Mesenchymal stem cell (in vitro differentiated cells and primary cell): ENCODE measurements at regions not wholly inside any gene's neighbourhood (a gene's known extent, or its start where the extent isn't known, plus 50 kb on each side); places are given as distances from the start of the nearest gene placed in this dataset.
A peak's percentile ranks its signal among the peaks of the same experiment; 100 is the strongest.

ENCODE experiments used
- DNase-seq: peaks from one replicate; pipeline ENCODE4 v3.0.0-alpha.2; 2013
- H2AFZ ChIP-seq: one replicate; pipeline ENCODE4 v1.6.1; 2013; ENCODE audit warnings: low read depth, mild to moderate bottlenecking, control low read depth, inconsistent platforms, low read length, moderate library complexity
- H2AK5ac ChIP-seq: 2 replicates; pipeline ENCODE4 v1.6.1; 2013; ENCODE audit warnings: low read length, moderate library complexity, mild to moderate bottlenecking, inconsistent platforms; ENCODE audit not compliant: severe bottlenecking
- H2BK120ac ChIP-seq: one replicate; pipeline ENCODE4 v1.6.1; 2013; ENCODE audit warnings: low read depth, mild to moderate bottlenecking, inconsistent platforms, low read length, moderate library complexity
- H2BK12ac ChIP-seq, 2 experiments: one replicate each; pipeline ENCODE4 v1.6.1; 2013; ENCODE audit warnings: inconsistent platforms in 2 of 2, low read length in 2 of 2, mild to moderate bottlenecking in 2 of 2, moderate library complexity in 2 of 2, control low read depth in 1 of 2
- H2BK15ac ChIP-seq: one replicate; pipeline ENCODE4 v1.6.1; 2013; ENCODE audit warnings: mild to moderate bottlenecking, low read depth, inconsistent platforms; ENCODE audit not compliant: poor library complexity, severe bottlenecking
- H2BK5ac ChIP-seq: 2 replicates; pipeline ENCODE4 v1.6.1; 2013; ENCODE audit warnings: low read depth, mild to moderate bottlenecking, low read length, control low read depth, inconsistent platforms; ENCODE audit not compliant: poor library complexity, severe bottlenecking
- H3K14ac ChIP-seq, 2 experiments: one replicate each; pipeline ENCODE4 v1.6.1; 2013; ENCODE audit warnings: inconsistent platforms in 2 of 2, low read length in 2 of 2, control low read depth in 1 of 2, mild to moderate bottlenecking in 1 of 2, moderate library complexity in 1 of 2
- H3K18ac ChIP-seq, 2 experiments: one replicate each; pipeline ENCODE4 v1.6.1; 2013; ENCODE audit warnings: inconsistent platforms in 2 of 2, low read length in 2 of 2, control low read depth in 1 of 2, low read depth in 1 of 2, mild to moderate bottlenecking in 1 of 2
- H3K23ac ChIP-seq, 2 experiments: one replicate each; pipeline ENCODE4 v1.6.1; 2013; ENCODE audit warnings: inconsistent platforms in 2 of 2, low read length in 2 of 2, mild to moderate bottlenecking in 2 of 2, moderate library complexity in 2 of 2, control low read depth in 1 of 2
- H3K27ac ChIP-seq: 2 replicates; pipeline ENCODE4 v1.5.1; 2013; ENCODE audit warnings: mild to moderate bottlenecking, moderate library complexity, low read length, control low read depth, inconsistent platforms; ENCODE audit not compliant: poor library complexity, severe bottlenecking
- H3K27me3 ChIP-seq, 2 experiments: 2 replicates each; pipeline versions ENCODE4 v1.6.1 to v1.7.0; 2013; ENCODE audit warnings: low read length in 2 of 2, mild to moderate bottlenecking in 2 of 2, moderate library complexity in 2 of 2, control low read depth in 1 of 2, inconsistent platforms in 1 of 2; ENCODE audit not compliant: control insufficient read depth in 1 of 2, insufficient read depth in 1 of 2
- H3K36me3 ChIP-seq, 2 experiments: 2 replicates each; pipeline versions ENCODE4 v1.6.1 to v1.7.0; 2013; ENCODE audit warnings: low read length in 2 of 2, control low read depth in 1 of 2, inconsistent platforms in 1 of 2, low read depth in 1 of 2, mild to moderate bottlenecking in 1 of 2; ENCODE audit not compliant: insufficient read depth in 2 of 2, control insufficient read depth in 1 of 2
- H3K4ac ChIP-seq, 2 experiments: one replicate each; pipeline ENCODE4 v1.6.1; 2013; ENCODE audit warnings: inconsistent platforms in 2 of 2, low read length in 2 of 2, mild to moderate bottlenecking in 2 of 2, moderate library complexity in 2 of 2, control low read depth in 1 of 2, low read depth in 1 of 2
- H3K4me1 ChIP-seq: 2 replicates; pipeline ENCODE4 v1.6.1; 2013; ENCODE audit warnings: low read depth, low read length, control low read depth; ENCODE audit not compliant: control insufficient read depth, insufficient read depth
- H3K4me2 ChIP-seq: 2 replicates; pipeline ENCODE4 v1.6.1; 2013; ENCODE audit warnings: low read length, mild to moderate bottlenecking, inconsistent platforms; ENCODE audit not compliant: poor library complexity, severe bottlenecking
- H3K4me3 ChIP-seq, 2 experiments: 2 replicates each; pipeline versions ENCODE4 v1.5.1 to v1.7.0; 2013; ENCODE audit warnings: low read length in 2 of 2, mild to moderate bottlenecking in 2 of 2, control low read depth in 1 of 2, low read depth in 1 of 2; ENCODE audit not compliant: insufficient read depth in 1 of 2
- H3K79me1 ChIP-seq: replicated peaks from 2 replicates; pipeline ENCODE4 v1.6.1; 2013; ENCODE audit warnings: mild to moderate bottlenecking, control low read depth, low read length, inconsistent platforms; ENCODE audit not compliant: poor library complexity, severe bottlenecking
- H3K9ac ChIP-seq: 2 replicates; pipeline ENCODE4 v1.7.0; 2013; ENCODE audit warnings: mild to moderate bottlenecking, low read length, moderate library complexity
- H3K9me3 ChIP-seq: 2 replicates; pipeline ENCODE4 v1.7.0; 2013; ENCODE audit warnings: mild to moderate bottlenecking, low read length; ENCODE audit not compliant: control insufficient read depth
- H4K8ac ChIP-seq: one replicate; pipeline ENCODE4 v1.6.1; 2013; ENCODE audit warnings: inconsistent platforms, mild to moderate bottlenecking, low read length, moderate library complexity
- H4K91ac ChIP-seq: one replicate; pipeline ENCODE4 v1.6.1; 2013; ENCODE audit warnings: mild to moderate bottlenecking, low read length, inconsistent platforms
- WGBS: methylation state at CpG from one replicate; pipeline ENCODE4 v1.1.7; 2013; ENCODE audit warnings: mixed read lengths; 5-methylcytosine and 5-hydroxymethylcytosine counted together

GRCh38 chr3:80997622-80998021 is 763.8 kb downstream of the GBE1 start:
- H3K9ac ChIP-seq: no peak overlapping the region

GRCh38 chr3:80994767-80995166 is 766.7 kb downstream of the GBE1 start:
- no peak overlapping the region for H3K23ac ChIP-seq
- H3K79me1 ChIP-seq: no peaks in the 10 kb centered on the region
- H2BK15ac ChIP-seq: no peak overlapping the region
- H3K27ac ChIP-seq: no peak overlapping the region
- no peak overlapping the region for H2BK120ac ChIP-seq
- no peaks in the 10 kb centered on the region for H3K4me1 ChIP-seq
- peaks cover 2% of the 10 kb centered on the region for H3K9me3 ChIP-seq
- H2BK5ac ChIP-seq: no peak overlapping the region
- no peaks in the 10 kb centered on the region for H3K27me3 ChIP-seq
- no peak overlapping the region for H3K4me3 ChIP-seq
- no peak overlapping the region for H3K4ac ChIP-seq
- H3K36me3 ChIP-seq: no peaks in the 10 kb centered on the region
- H3K14ac ChIP-seq: no peak overlapping the region
- no peak overlapping the region for H4K8ac ChIP-seq
- no peak overlapping the region for H3K18ac ChIP-seq
- no peak overlapping the region for H2AFZ ChIP-seq
- no peak overlapping the region for H2BK12ac ChIP-seq
- H3K4me2 ChIP-seq: no peak overlapping the region
- 85% methylated on average over 2 of the region's 2 CpGs for WGBS
- no peak overlapping the region for H4K91ac ChIP-seq
- H3K9ac ChIP-seq: no peak overlapping the region
- no peak overlapping the region for H2AK5ac ChIP-seq
- DNase-seq: no peak

More at GRCh38 chr3:80997622-80998021, 763.8 kb downstream of the GBE1 start:
- no peaks in the 10 kb centered on the region for H3K4me1 ChIP-seq
- H2BK12ac ChIP-seq: no peak overlapping the region
- H3K4me2 ChIP-seq: no peak overlapping the region
- H3K14ac ChIP-seq: no peak overlapping the region
- H4K8ac ChIP-seq: no peak overlapping the region
- H3K9me3 ChIP-seq: no peaks in the 10 kb centered on the region
- no peaks in the 10 kb centered on the region for H3K27me3 ChIP-seq
- no peak overlapping the region for H3K4me3 ChIP-seq
- H2BK15ac ChIP-seq: no peak overlapping the region
- no peak for DNase-seq
- H3K18ac ChIP-seq: no peak overlapping the region
- 79% methylated on average over 3 of the region's 3 CpGs for WGBS
- H3K4ac ChIP-seq: no peak overlapping the region
- H3K27ac ChIP-seq: no peak overlapping the region
- H4K91ac ChIP-seq: no peak overlapping the region
- no peak overlapping the region for H2AFZ ChIP-seq
- H2BK120ac ChIP-seq: no peak overlapping the region
- H2BK5ac ChIP-seq: no peak overlapping the region
- no peak overlapping the region for H3K23ac ChIP-seq
- H3K36me3 ChIP-seq: no peaks in the 10 kb centered on the region
- no peak overlapping the region for H2AK5ac ChIP-seq
- no peaks in the 10 kb centered on the region for H3K79me1 ChIP-seq

GRCh38 chr3:80994085-80994665 is 767.3 kb downstream of the GBE1 start:
- no peak overlapping the region for H2BK5ac ChIP-seq
- no peak overlapping the region for H3K23ac ChIP-seq
- no peak for DNase-seq
- no peak overlapping the region for H2BK12ac ChIP-seq
- H2BK120ac ChIP-seq: no peak overlapping the region
- no peak overlapping the region for H2AK5ac ChIP-seq
- H3K9me3 ChIP-seq: peaks cover 2% of the 10 kb centered on the region
- H2BK15ac ChIP-seq: no peak overlapping the region
- no peak overlapping the region for H3K14ac ChIP-seq
- H3K4me3 ChIP-seq: no peak overlapping the region
- peak overlapping the region; percentile 74 for H3K27ac ChIP-seq
- no peaks in the 10 kb centered on the region for H3K36me3 ChIP-seq
- H3K27me3 ChIP-seq: no peaks in the 10 kb centered on the region
- 80% methylated on average over 2 of the region's 3 CpGs for WGBS
- H3K79me1 ChIP-seq: no peaks in the 10 kb centered on the region
- no peak overlapping the region for H3K18ac ChIP-seq
- no peak overlapping the region for H4K8ac ChIP-seq
- no peak overlapping the region for H3K4me2 ChIP-seq
- H3K9ac ChIP-seq: no peak overlapping the region
- no peak overlapping the region for H3K4ac ChIP-seq
- no peaks in the 10 kb centered on the region for H3K4me1 ChIP-seq
- H2AFZ ChIP-seq: no peak overlapping the region
- no peak overlapping the region for H4K91ac ChIP-seq

GRCh38 chr3:80993241-80993945 is 768.1 kb downstream of the GBE1 start:
- no peak overlapping the region for H4K91ac ChIP-seq
- H3K27ac ChIP-seq: peak overlapping the region; percentile 84
- no peak overlapping the region for H4K8ac ChIP-seq
- H2BK15ac ChIP-seq: no peak overlapping the region
- H2BK12ac ChIP-seq: no peak overlapping the region
- no peak overlapping the region for H3K4me3 ChIP-seq
- H3K27me3 ChIP-seq: no peaks in the 10 kb centered on the region
- no peak overlapping the region for H2BK5ac ChIP-seq
- no peak overlapping the region for H2BK120ac ChIP-seq
- H3K23ac ChIP-seq: no peak overlapping the region
- no peak overlapping the region for H2AK5ac ChIP-seq
- no peak overlapping the region for H3K14ac ChIP-seq
- H3K9me3 ChIP-seq: peaks cover 2% of the 10 kb centered on the region
- H3K4ac ChIP-seq: no peak overlapping the region
- no peak overlapping the region for H3K9ac ChIP-seq
- peak overlapping the region; percentile 28 for H3K4me2 ChIP-seq
- H2AFZ ChIP-seq: no peak overlapping the region
- DNase-seq: no peak
- H3K79me1 ChIP-seq: no peaks in the 10 kb centered on the region
- no peaks in the 10 kb centered on the region for H3K36me3 ChIP-seq
- H3K4me1 ChIP-seq: no peaks in the 10 kb centered on the region
- no peak overlapping the region for H3K18ac ChIP-seq
- no CpG with 5 or more reads among the region's 2 CpGs for WGBS
